HG02970 (cell line): ENCODE measurements at regions not wholly inside any gene's neighbourhood (a gene's known extent, or its start where the extent isn't known, plus 50 kb on each side); places are given as distances from the start of the nearest gene placed in this dataset.

Experiments used
- ATAC-seq: cut with Tn5 transposase; IDR thresholded peaks from one replicate; pipeline ENCODE4 v1.9.1; 2021; ENCODE audit warnings: mild to moderate bottlenecking, moderate library complexity, moderate number of reproducible peaks; ENCODE audit not compliant: unreplicated experiment, low FRiP score

GRCh38 chr3:21357241-21357640 is 393.8 kb downstream of the ZNF385D start:
- ATAC-seq = no peak

GRCh38 chr3:21356402-21356801 is 394.6 kb downstream of the ZNF385D start:
- ATAC-seq = no peak

GRCh38 chr3:21345382-21345976 is 405.5 kb downstream of the ZNF385D start:
- no peak for ATAC-seq

- no peak for ATAC-seq
Measured at GRCh38 chr3:21331857-21332256, 419.2 kb downstream of the ZNF385D start.

GRCh38 chr3:21331321-21331720 is 419.7 kb downstream of the ZNF385D start:
- ATAC-seq = no peak

- peak; percentile 88 for ATAC-seq
Measured at GRCh38 chr3:21330293-21330692, 420.7 kb downstream of the ZNF385D start.

- no peak for ATAC-seq
Measured at GRCh38 chr3:21328711-21329390, 422.2 kb downstream of the ZNF385D start.

- ATAC-seq = no peak
Measured at GRCh38 chr3:21326704-21327475, 424.1 kb downstream of the ZNF385D start.

GRCh38 chr3:21314688-21315087 is 436.3 kb downstream of the ZNF385D start:
- ATAC-seq = no peak

GRCh38 chr3:21310891-21311290 is 440.1 kb downstream of the ZNF385D start:
- no peak for ATAC-seq

GRCh38 chr3:21310161-21310560 is 440.8 kb downstream of the ZNF385D start:
- no peak for ATAC-seq

- no peak for ATAC-seq
Measured at GRCh38 chr3:21297304-21297703, 453.7 kb downstream of the ZNF385D start.

- no peak for ATAC-seq
Measured at GRCh38 chr3:21294768-21295167, 456.2 kb downstream of the ZNF385D start.

GRCh38 chr3:21292971-21293370 is 458.0 kb downstream of the ZNF385D start:
- ATAC-seq = no peak

- no peak for ATAC-seq
Measured at GRCh38 chr3:21290557-21290956, 460.5 kb downstream of the ZNF385D start.

- no peak for ATAC-seq
Measured at GRCh38 chr3:21274079-21274571, 476.9 kb downstream of the ZNF385D start.

- ATAC-seq = no peak
Measured at GRCh38 chr3:21273259-21274025, 477.6 kb downstream of the ZNF385D start.

GRCh38 chr3:21271606-21272016 is 479.4 kb downstream of the ZNF385D start:
- ATAC-seq = no peak

- ATAC-seq = no peak
Measured at GRCh38 chr3:21269882-21270281, 481.1 kb downstream of the ZNF385D start.

GRCh38 chr3:21260507-21260906 is 490.5 kb downstream of the ZNF385D start:
- no peak for ATAC-seq

GRCh38 chr3:21259896-21260295 is 491.1 kb downstream of the ZNF385D start:
- ATAC-seq = no peak
